SK-N-MC (cell line): ENCODE measurements at regions not wholly inside any gene's neighbourhood (a gene's known extent, or its start where the extent isn't known, plus 50 kb on each side); places are given as distances from the start of the nearest gene placed in this dataset.

ENCODE experiments used
- EZH2 ChIP-seq: fragments of 200-600 bp; sonication (generic); IDR thresholded peaks from one replicate; pipeline ENCODE4 v1.6.1; 2017; ENCODE audit warnings: antibody characterized with exemption
- POLR2AphosphoS5 ChIP-seq: IDR thresholded peaks from 2 replicates; pipeline ENCODE4 v1.6.1; 2012; ENCODE audit warnings: mild to moderate bottlenecking, low read depth, low read length, borderline replicate concordance

DNA sequence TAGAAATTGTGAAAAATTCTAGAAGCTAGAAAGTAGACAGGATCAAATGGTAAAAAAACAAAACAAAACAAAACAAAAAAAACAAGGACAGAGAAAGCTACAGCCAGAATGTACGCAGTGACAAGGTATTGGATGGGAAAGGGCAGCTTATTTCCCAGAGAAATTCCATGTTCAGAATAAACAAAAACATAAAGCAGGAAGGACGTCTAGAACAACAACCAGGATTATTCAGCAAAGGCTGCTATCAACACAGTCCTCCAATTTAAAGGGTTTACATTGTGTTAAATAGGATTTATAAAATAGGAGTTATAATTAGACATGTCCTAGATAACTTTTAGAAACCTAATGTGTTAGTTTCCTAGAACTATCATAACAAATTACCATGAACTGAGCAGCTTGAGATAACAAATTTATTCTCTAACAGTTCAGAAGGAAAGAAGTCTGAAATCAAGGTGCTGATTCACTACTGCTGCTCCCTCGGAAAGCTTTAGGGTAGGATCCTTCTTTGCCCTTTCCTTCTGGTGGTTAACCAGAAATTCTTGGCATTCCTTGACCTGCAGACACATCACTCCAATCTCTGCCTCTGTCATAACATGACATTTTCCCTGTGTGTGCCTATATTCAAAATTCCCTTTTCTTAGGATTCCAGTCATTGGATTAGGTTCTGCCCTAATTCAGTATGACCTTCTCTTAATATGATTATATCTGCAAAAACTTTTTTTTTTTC is 175.6 kb downstream of the SNCA start:
- no peak for TF ChIP-seq POLR2AphosphoS5
- no peak for TF ChIP-seq EZH2
